H9 (cell line): ENCODE measurements at regions not wholly inside any gene's neighbourhood (a gene's known extent, or its start where the extent isn't known, plus 50 kb on each side); places are given as distances from the start of the nearest gene placed in this dataset.

Experiments
- DNase-seq: peaks from one replicate; pipeline ENCODE4 v3.0.0-alpha.2; 2017
- H2AFZ ChIP-seq: one replicate; pipeline ENCODE4 v1.6.1; 2013; ENCODE audit warnings: mild to moderate bottlenecking, low read length, control low read depth, moderate library complexity
- H2AK5ac ChIP-seq: 2 replicates; pipeline ENCODE4 v1.6.1; 2013; ENCODE audit warnings: low read length, control low read depth, mixed read lengths; ENCODE audit not compliant: insufficient read length
- H2BK120ac ChIP-seq: one replicate; pipeline ENCODE4 v1.6.1; 2013; ENCODE audit warnings: low read depth, mild to moderate bottlenecking, low read length, control low read depth, inconsistent platforms; ENCODE audit not compliant: poor library complexity, severe bottlenecking
- H2BK12ac ChIP-seq: 2 replicates; pipeline ENCODE4 v1.6.1; 2013; ENCODE audit warnings: low read length, control low read depth, mixed read lengths, low read depth; ENCODE audit not compliant: insufficient read length
- H2BK15ac ChIP-seq: 2 replicates; pipeline ENCODE4 v1.6.1; 2013; ENCODE audit warnings: low read depth, low read length, control low read depth
- H2BK20ac ChIP-seq: one replicate; pipeline ENCODE4 v1.6.1; 2013; ENCODE audit warnings: low read depth, mild to moderate bottlenecking, low read length, control low read depth, inconsistent platforms; ENCODE audit not compliant: poor library complexity, severe bottlenecking
- H2BK5ac ChIP-seq: 2 replicates; pipeline ENCODE4 v1.6.1; 2013; ENCODE audit warnings: low read length, control low read depth, mixed read lengths; ENCODE audit not compliant: insufficient read length
- H3K14ac ChIP-seq: 2 replicates; pipeline ENCODE4 v1.6.1; 2013; ENCODE audit warnings: low read length, control low read depth; ENCODE audit not compliant: insufficient read depth
- H3K18ac ChIP-seq: 2 replicates; pipeline ENCODE4 v1.6.1; 2013; ENCODE audit warnings: low read depth, mild to moderate bottlenecking, mixed read lengths, low read length, control low read depth; ENCODE audit not compliant: insufficient read length
- H3K23ac ChIP-seq: 2 replicates; pipeline ENCODE4 v1.6.1; 2013; ENCODE audit warnings: low read length, control low read depth, mixed read lengths, low read depth; ENCODE audit not compliant: insufficient read length
- H3K23me2 ChIP-seq: 2 replicates; pipeline ENCODE4 v1.6.1; 2013; ENCODE audit warnings: low read depth, mild to moderate bottlenecking, mixed read lengths, low read length, control low read depth; ENCODE audit not compliant: insufficient read length, poor library complexity, severe bottlenecking
- H3K27ac ChIP-seq: 2 replicates; pipeline ENCODE4 v1.5.1; 2013; ENCODE audit warnings: low read length, control low read depth, mixed read lengths, low read depth; ENCODE audit not compliant: insufficient read length
- H3K27me3 ChIP-seq: 2 replicates; pipeline ENCODE4 v1.6.1; 2013; ENCODE audit warnings: low read length, control low read depth, inconsistent platforms; ENCODE audit not compliant: insufficient read depth
- H3K4ac ChIP-seq: 2 replicates; pipeline ENCODE4 v1.6.1; 2013; ENCODE audit warnings: low read depth, mild to moderate bottlenecking, control low read depth, inconsistent platforms, low read length, moderate library complexity
- H3K4me1 ChIP-seq: 2 replicates; pipeline ENCODE4 v1.6.1; 2013; ENCODE audit warnings: low read length, control low read depth, inconsistent platforms; ENCODE audit not compliant: insufficient read depth
- H3K4me2 ChIP-seq: 2 replicates; pipeline ENCODE4 v1.6.1; 2013; ENCODE audit warnings: low read length, control low read depth, mixed read lengths; ENCODE audit not compliant: insufficient read length, insufficient read depth
- H3K56ac ChIP-seq: 2 replicates; pipeline ENCODE4 v1.6.1; 2013; ENCODE audit warnings: low read depth, mild to moderate bottlenecking, mixed read lengths, low read length, control low read depth; ENCODE audit not compliant: insufficient read length
- H3K79me1 ChIP-seq: 2 replicates; pipeline ENCODE4 v1.6.1; 2013; ENCODE audit warnings: low read depth, mild to moderate bottlenecking, moderate library complexity, low read length, control low read depth, inconsistent platforms; ENCODE audit not compliant: insufficient read depth, poor library complexity, severe bottlenecking
- H3K79me2 ChIP-seq: 2 replicates; pipeline ENCODE4 v1.6.1; 2013; ENCODE audit warnings: low read length, control low read depth, inconsistent platforms; ENCODE audit not compliant: insufficient read depth
- H3K9ac ChIP-seq: 2 replicates; pipeline ENCODE4 v1.6.1; 2013; ENCODE audit warnings: low read length, control low read depth, mixed read lengths; ENCODE audit not compliant: insufficient read length; ENCODE audit errors: extremely low read depth
- H3K9me3 ChIP-seq: one replicate; pipeline ENCODE4 v1.6.1; 2013; ENCODE audit warnings: low read depth, low read length, inconsistent platforms; ENCODE audit not compliant: control insufficient read depth
- H3T11ph ChIP-seq: one replicate; pipeline ENCODE4 v1.6.1; 2013; ENCODE audit warnings: mild to moderate bottlenecking, low read length, control low read depth, inconsistent platforms
- H4K20me1 ChIP-seq: one replicate; pipeline ENCODE4 v1.6.1; 2013; ENCODE audit not compliant: control insufficient read depth, insufficient read length, insufficient read depth
- H4K5ac ChIP-seq: 2 replicates; pipeline ENCODE4 v1.6.1; 2013; ENCODE audit warnings: low read depth, mild to moderate bottlenecking, mixed read lengths, low read length, control low read depth; ENCODE audit not compliant: insufficient read length
- H4K8ac ChIP-seq: replicated peaks from 2 replicates; pipeline ENCODE4 v1.6.1; 2013; ENCODE audit warnings: low read length, control low read depth, mixed read lengths, low read depth; ENCODE audit not compliant: insufficient read length
- H4K91ac ChIP-seq: 2 replicates; pipeline ENCODE4 v1.6.1; 2013; ENCODE audit warnings: low read depth, mild to moderate bottlenecking, moderate library complexity, mixed read lengths, low read length, control low read depth; ENCODE audit not compliant: insufficient read length
- H3K27ac Mint-ChIP-seq, 3 experiments: 2 replicates in 2 of 3; 3 replicates in 1 of 3; pipeline ENCODE4 v1.8.0; 2020 to 2021; ENCODE audit warnings: mixed read lengths in 3 of 3, mild to moderate bottlenecking in 1 of 3, moderate library complexity in 1 of 3
- H3K27me3 Mint-ChIP-seq: 2 replicates; pipeline ENCODE4 v1.8.0; 2021; ENCODE audit warnings: low read depth, mild to moderate bottlenecking, moderate library complexity, mixed read lengths
- H3K36me3 Mint-ChIP-seq, 3 experiments: 2 replicates in 2 of 3; 3 replicates in 1 of 3; pipeline ENCODE4 v1.8.0; 2020 to 2021; ENCODE audit warnings: low read depth in 3 of 3, mixed read lengths in 3 of 3; ENCODE audit not compliant: insufficient read depth in 1 of 3
- H3K4me1 Mint-ChIP-seq, 2 experiments: 2 replicates each; pipeline ENCODE4 v1.8.0; 2020; ENCODE audit warnings: mixed read lengths in 2 of 2
- H3K4me3 Mint-ChIP-seq, 2 experiments: 2 replicates in 1 of 2; 3 replicates in 1 of 2; pipeline ENCODE4 v1.8.0; 2020 to 2021; ENCODE audit warnings: mild to moderate bottlenecking in 2 of 2, mixed read lengths in 2 of 2, moderate library complexity in 1 of 2
- H3K9me3 Mint-ChIP-seq, 2 experiments: 2 replicates in 1 of 2; 3 replicates in 1 of 2; pipeline ENCODE4 v1.8.0; 2020; ENCODE audit warnings: mild to moderate bottlenecking in 2 of 2, mixed read lengths in 2 of 2, moderate library complexity in 1 of 2
- CTCF ChIP-seq: fragments of 200-600 bp; sonication (generic); conservative IDR thresholded peaks from 3 replicates; pipeline ENCODE4 v1.8.0; 2021; ENCODE audit warnings: antibody characterized with exemption, mild to moderate bottlenecking
- WGBS: extraction: QIAGEN DNeasy Blood & Tissue Kit; methylation state at CpG from one replicate; pipeline ENCODE4 v1.1.7; 2013; ENCODE audit warnings: missing lambda C conversion rate, low lambda C conversion rate, mixed read lengths; ENCODE audit not compliant: insufficient read length; ENCODE audit errors: extremely low coverage; 5-methylcytosine and 5-hydroxymethylcytosine counted together

- Mint-ChIP-seq H3K4me3 (no peak overlapping the region), H3K27me3 (peaks cover 4% of the 10 kb centered on the region), H3K9me3 (0 out of 5 replicates have a peak, but pooled peaks cover 0 to 3% of the 10 kb centered on the region in 2 experiments), H3K27ac (no peak overlapping the region), H3K4me1 (peaks cover 32 to 36% of the 10 kb centered on the region in 2 experiments), H3K36me3 (no peaks in the 10 kb centered on the region)
- no peaks in the 10 kb centered on the region for H3K23me2 ChIP-seq
- peaks cover 7% of the 10 kb centered on the region; the same call in 1 of the 2 replicates for H3K4me1 ChIP-seq
- no peaks in the 10 kb centered on the region for H3K79me2 ChIP-seq
- no peak overlapping the region for H3K14ac ChIP-seq
- H4K20me1 ChIP-seq: no peaks in the 10 kb centered on the region
- H2AFZ ChIP-seq: no peak overlapping the region
- no peak overlapping the region for H2BK20ac ChIP-seq
- no peak overlapping the region for H3K56ac ChIP-seq
- no peak overlapping the region for H4K91ac ChIP-seq
- no peaks in the 10 kb centered on the region for H3K79me1 ChIP-seq
- no peak for TF ChIP-seq CTCF
- no peak overlapping the region for H2BK15ac ChIP-seq
- H3K27me3 ChIP-seq: no peaks in the 10 kb centered on the region
- H2BK5ac ChIP-seq: no peak overlapping the region
- H3K27ac ChIP-seq: no peak overlapping the region
- H3K18ac ChIP-seq: no peak overlapping the region
- no peaks in the 10 kb centered on the region for H3K9me3 ChIP-seq
- no peak overlapping the region for H4K5ac ChIP-seq
- no CpG with 5 or more reads among the region's 10 CpGs for WGBS
- H3T11ph ChIP-seq: no peak overlapping the region
- no peak overlapping the region for H3K4ac ChIP-seq
- H2BK120ac ChIP-seq: no peak overlapping the region
- H3K23ac ChIP-seq: no peak overlapping the region
- no peak for DNase-seq
- H2AK5ac ChIP-seq: no peak overlapping the region
- no peak overlapping the region for H3K9ac ChIP-seq
- H2BK12ac ChIP-seq: no peak overlapping the region
- no peak overlapping the region for H3K4me2 ChIP-seq
- no peak overlapping the region for H4K8ac ChIP-seq
These were observed 250.4 kb downstream of the GATA3 start for GRCh38 chr10:8304861-8305260.
